Femur (tissue), 1 donor: ENCODE measurements at regions not wholly inside any gene's neighbourhood (a gene's known extent, or its start where the extent isn't known, plus 50 kb on each side); places are given as distances from the start of the nearest gene placed in this dataset.

Experiments used
- DNase-seq: peaks from one replicate; pipeline ENCODE4 v3.0.0-alpha.2; 2017

DNA sequence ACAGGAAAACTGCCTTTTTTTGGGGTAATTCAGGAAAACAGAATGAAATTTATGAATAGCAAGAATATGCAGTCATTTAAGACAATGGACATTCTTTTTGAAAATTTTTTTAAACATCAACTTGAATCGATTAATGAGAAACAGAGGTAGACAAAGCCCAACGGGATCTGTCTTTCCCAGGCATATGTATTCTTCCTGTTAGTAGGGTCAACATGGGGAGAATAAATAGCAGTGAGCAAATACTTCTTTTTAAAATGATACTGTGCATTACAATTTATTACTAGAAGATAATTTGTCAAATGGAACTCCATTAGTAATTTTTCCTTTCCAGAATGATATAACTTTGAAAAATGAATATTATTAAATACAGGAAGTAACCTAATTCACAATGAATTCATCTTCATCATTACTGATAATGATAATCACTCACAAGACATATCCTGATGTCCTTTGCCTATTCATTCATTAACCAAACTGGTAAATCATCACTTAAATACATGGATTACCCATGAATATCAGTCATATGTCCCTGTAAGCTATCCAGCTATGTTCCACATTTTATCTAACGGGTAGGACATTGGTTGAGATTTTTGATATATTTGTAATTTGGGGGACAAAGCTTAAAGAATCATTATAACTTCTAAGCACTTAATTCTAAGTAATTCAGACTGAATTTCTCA, 209.2 kb upstream of the CDIN1 start:
- DNase-seq, result no peak

DNA sequence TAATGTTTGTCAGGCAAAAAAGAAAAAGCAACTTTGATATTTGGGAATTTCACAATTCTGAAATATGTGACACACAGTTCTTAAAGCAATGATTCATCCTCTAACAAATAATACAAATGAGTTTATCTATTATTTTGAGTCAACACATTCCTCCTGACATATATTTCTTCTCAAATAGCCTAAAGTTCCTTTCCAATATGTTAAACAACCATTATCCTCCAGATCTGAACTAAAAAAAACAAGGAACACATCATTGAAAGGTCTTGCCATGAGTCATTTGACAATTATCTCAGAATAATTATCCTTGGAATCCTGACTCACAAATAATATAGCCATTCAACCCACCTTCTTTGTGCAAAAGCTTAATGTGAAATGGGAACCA, 208.7 kb upstream of the CDIN1 start:
- no peak for DNase-seq

DNA sequence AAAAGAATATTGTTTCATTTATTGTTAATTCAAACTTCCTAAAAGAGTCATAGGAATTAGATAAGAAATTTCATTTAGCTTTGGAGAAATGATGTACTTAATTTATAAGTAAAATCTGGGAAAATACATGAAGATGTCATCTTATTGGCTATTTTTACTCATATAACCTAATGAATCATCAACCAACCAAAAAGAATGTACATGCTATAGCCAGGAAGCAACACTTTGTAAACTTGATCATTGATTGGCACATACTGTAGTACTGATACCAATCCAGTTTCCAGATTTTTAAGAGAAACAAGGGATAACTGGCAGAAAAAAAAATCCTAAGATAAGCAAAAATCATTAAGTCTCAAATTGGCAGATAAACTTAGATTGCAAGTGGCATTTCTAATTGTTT, 207.9 kb upstream of the CDIN1 start:
- no peak for DNase-seq

DNA sequence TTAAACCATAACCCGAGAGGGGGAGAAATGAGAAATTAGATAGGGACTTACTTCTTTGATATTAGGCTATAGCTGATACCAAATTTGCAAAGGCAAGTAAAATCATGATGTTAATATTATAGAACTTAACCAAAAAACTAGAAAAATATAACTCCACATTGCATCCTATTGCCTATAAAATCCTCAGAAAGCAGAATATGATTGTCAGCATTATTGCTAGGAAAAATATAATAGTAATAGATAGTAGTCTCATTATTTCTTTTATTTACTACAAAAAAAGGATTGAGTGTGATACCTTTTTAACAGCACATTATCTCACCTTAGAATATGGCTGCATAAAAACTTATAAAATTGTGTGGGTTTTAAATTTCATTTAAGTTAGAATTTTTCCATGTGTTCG, 206.5 kb upstream of the CDIN1 start:
- no peak for DNase-seq

DNA sequence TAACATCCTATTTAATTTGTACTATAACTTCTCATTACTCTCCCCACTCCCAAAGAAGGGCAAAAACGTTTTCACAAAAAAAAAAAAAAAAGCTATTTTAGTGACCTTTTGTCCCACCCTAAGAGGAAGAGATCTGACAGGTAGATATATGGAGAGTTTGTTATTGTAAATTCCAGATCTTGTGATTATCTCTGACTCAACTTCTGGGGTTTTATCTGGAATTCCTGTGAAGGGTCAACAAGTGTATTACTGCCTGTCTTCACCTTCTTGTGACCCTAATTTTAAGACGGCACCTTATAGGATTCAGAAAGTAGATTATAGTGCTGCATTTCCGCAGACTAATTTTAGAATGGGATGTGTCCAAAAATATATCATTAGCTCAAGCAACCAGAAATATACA, 205.9 kb upstream of the CDIN1 start:
- DNase-seq, result no peak

DNA sequence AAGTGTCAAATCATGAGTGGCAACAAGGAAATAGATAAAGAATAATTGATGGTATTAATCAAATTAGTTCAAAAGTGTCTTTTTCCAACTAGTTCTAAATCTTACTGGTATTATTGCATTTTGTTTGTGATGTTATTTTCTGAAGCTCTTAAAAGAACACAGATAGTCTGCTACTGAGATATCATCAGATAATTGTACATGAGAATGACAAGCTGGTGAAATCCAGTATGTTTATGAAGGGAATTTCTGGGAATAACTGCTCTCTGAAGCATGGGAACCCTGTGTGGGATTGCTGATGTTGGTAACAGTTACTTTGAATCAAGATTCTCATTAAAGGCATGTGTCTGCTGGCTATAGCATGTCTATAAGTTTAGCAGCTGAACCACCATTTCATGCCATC, 190.3 kb upstream of the CDIN1 start:
- no peak for DNase-seq

DNA sequence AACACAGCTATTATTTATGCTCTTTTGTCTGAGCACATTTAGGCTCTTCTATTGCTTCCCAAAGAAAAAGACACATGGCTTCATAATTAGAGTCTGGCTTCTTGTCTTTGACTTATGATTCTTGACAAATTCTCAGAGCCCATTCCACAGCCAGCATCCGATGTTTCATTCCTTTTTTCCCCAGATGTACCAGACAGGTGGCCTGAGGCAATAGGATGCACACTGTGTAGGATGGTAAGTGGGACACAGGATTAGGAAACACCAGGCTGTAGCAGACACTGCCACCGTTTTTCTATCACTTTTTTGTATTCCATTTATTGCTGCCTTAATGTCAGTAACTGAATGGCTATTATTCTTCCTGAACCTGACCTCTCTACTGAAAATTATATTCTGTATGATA, 188.9 kb upstream of the CDIN1 start:
- DNase-seq, result no peak

DNA sequence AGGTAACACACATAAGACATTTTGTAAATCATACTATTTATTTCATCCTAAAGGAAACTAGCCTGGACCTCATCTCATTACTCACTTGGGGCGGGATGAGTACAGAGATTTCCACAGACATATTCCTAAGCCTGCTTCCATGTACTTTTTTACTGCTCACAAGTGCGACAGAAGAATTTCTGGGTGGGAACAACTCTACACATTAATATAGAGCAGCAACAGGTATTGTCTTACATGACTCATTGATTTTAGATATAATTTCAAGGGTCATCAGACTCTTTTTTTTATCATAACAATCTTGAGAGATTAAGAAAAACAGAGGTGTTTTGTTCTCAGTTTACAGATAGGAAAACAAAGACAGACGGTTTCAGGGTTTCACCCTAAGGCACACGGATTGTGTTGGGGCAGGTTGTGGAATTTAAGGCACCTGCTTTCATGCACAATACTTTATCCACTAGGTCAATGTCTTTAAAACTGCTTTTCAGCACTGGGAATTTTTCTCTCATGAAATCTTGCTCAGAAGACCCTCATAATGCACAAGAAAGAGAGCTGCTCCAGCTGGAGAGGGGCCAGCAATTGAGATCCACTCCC, 186.7 kb upstream of the CDIN1 start:
- no peak for DNase-seq

DNA sequence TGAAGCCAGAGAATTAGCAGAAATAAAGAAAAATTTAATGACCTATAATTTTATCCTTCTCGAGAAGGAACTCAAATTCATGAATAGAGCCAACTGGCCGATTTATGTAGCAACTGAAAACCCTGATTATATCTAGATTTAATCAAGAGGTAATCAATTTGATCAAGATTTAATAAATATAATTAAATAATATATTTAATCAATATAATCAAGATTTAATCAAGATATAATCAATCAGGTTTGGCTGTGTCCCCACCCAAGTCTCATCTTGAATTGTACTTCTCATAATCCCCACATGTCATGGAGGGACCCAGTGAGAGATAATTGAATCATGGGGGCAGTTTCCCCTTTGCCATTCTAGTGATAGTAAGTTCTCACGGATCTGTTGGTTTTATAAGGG, 181.2 kb upstream of the CDIN1 start:
- DNase-seq, result no peak

DNA sequence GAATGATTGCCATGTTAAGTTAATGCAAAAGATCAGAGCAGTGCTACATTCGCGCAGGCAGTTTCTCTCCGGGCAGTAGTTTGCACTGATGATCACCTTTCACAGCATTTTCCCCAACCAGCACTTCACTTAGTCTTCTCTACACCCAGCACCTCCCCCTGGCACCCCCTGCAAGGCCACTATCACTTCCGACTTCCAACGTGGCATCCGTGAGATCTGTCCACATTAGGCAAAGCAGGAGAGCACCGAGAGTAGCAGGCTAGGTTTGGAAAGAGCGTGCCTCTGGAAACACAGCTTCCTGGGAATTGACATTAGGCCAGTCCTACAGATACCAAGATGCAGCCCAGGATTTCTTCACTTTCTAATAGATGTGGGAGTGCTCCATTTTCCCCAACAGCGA, 180.2 kb upstream of the CDIN1 start:
- DNase-seq, result no peak

DNA sequence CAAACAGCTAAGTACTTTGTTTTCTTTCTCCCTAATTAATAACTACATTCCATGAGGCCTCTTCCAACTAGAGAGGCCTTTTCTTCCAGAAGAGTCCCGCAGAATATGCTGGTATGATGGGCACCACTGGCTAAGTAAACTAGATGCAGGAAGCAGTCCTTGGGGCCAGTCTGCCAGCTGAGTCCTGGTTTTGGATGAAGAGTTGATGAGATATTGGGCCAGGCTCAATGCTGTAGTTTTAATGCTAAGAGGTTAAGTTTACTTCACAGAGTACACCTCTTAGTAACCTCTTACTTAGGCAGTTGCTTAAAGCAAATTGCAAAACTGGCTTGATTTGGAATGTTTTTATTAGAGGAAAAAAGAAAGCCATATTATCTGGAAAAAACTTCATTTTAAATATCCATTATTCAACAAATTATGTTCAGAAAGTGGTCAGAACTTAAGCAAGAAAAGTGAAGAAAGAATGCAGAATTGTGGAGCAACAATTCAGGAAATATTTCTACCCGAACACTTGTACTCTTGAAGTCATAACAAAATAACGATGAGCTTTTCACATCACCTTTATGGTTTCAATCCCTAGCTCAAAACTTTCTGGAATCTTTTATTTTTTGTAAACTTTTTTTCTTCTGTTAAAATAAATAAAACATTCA, 178.4 kb upstream of the CDIN1 start:
- DNase-seq, result no peak

DNA sequence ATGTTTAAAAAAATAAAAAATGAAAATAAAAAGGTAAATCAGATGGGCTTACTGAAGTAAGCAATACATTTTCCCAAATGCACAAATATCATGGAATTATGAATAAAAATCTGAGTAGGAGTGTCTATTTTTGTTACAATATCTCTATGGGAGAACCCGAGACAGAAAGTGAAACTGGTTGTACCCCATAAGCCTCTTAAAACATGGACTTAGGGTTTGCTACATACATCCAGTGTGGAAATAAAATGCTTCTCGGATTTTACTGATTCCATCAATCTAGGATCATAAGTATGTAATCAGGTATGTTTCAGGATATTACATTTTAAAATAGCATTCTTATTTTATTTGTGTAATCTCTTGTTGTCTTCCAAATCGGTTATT, 177.8 kb upstream of the CDIN1 start:
- DNase-seq, result no peak

DNA sequence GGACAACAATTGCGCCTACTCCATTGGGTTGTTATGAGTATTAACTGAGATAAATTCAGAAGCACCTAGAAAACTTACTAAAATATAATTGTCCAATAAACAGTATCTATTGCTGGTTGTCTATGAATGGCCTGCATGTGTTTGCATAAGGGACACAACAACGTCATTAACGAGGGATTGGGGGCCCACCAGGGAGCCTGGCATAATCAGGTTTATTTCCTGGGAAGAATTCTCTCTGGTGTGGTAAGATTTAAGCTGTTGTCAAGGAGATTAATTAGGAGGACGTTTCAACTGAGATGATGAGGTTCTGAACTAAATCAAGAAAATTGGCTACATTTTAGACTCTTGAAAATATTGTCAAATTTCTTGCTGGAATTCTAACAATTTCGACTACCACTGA, 176.1 kb upstream of the CDIN1 start:
- DNase-seq, result no peak

DNA sequence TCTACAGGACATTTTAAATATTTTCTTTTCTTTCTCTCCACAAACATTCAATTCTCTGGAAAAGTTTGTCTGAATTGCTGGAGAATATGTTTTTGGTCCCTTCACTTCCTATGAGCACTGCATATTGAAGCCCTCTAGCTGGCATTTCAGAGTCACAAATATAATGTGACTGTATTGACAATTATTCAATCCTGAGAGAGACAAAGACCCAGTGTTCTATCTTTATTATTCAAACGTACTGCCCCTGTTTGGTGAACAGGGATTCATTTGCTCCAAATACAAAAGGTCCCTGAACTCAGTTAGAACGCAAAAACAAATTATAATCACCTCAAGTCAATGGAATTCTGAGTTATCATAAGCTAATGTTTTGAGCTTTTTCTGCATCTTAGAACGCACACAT, 173.1 kb upstream of the CDIN1 start:
- no peak for DNase-seq

DNA sequence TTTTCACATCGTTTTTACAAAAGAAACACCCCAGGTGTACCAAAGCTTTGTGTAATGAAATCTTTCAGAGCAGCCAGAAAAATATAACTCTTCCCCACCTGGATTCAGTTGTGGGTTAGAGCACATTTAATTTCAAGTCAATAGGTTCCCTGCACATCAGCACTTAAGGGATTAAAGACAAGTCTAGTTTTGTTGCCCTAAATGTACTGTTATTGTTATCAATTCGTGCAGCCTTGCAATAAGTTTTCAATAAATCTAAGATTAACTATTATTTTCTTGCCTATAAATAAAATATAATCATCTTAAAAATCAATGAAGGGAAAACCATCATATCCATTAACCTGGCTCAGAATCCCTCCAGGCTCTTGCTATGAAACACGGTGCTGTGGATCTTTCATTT, 172.5 kb upstream of the CDIN1 start:
- no peak for DNase-seq

DNA sequence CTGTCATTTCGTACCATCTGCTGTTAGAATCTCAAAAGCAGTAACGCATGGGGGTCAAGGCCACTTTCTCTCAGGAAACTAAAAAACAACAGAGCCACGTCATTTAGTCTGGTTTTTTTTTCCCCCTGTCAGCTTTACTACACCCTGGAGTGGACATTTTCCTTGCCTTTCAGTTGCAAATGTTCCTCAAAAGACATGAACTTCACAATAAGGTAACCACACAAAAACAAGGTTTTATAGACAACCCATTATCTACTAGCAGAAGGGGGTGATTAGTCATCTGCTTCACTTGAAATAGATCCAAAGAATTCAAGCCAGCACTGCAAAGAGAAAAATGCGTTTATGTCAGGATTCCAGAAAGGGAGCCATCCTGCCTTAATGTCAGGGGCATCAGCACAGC, 171.8 kb upstream of the CDIN1 start:
- no peak for DNase-seq

DNA sequence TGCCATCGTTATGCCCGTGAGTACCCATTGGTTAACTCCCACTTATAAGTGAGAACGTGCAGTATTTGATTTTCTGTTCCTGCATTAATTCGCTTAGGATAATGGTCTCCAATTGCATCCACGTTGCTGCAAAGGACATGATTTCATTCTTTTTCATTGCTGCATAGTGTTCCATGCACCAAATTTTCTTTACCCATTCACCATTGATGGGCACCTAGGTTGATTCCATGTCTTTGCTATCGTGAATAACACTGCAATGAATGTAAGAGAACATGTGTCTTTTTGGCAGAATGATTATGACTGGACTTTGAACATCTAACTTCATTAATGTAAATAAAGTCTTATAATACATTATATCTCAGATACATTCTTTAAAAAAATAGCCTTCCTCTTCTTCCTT, 169.6 kb upstream of the CDIN1 start:
- DNase-seq, result no peak

DNA sequence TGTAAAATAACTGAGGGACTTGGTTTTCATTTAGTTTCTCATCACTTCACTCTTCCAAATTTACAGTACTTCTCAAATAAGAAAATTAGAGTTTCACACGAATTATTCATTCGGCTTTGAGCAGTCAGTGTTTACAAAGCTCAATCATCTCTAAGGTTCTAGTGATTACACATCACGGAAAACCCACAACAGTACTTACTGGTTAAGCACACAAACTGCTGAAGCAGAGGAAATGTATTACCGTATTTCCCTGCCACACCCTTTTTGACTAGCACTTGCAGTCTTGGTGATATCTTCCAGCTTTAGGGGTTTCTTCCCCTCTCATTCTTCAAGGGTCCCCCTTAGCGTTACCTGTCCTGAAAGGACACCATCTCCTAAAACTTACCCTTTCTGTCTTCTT, 164.8 kb upstream of the CDIN1 start:
- DNase-seq, result no peak

DNA sequence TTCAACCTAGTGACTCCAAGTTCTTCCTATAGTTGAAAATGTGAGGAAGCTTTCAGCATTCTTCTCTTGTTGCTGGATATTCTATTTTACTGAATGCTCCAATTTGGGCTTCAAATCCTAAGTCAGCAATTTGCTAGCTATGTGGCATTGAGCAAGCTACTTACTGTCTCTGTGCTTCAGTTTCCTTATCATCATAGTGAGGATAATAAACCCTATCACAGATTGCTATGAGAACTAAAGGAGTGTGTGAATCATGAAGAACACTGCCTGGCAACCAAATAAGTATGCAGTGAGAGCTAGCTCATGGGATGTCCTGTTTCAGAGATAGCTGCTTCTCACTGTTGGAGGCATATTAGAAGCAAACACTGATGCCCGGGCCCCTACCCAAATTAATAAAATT, 163.8 kb upstream of the CDIN1 start:
- DNase-seq, result no peak

DNA sequence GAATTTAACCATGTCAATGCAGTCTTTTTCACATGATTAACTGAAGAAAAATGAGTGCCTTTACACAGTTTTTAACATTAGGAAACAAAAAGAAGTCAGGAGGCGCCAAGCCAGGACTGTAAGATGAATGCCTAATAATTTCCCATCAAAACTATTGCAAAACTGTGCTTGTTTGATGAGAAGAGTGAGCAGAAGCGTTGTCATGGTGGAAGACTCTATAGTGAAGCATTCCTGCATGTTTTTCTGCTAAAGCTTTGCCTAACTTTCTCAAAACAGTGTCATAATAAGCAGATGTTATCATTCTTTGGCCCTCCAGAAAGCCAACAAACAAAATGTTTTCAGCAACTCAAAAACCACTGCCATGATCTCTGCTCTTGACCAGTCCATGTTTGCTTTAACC, 156.8 kb upstream of the CDIN1 start:
- no peak for DNase-seq

DNA sequence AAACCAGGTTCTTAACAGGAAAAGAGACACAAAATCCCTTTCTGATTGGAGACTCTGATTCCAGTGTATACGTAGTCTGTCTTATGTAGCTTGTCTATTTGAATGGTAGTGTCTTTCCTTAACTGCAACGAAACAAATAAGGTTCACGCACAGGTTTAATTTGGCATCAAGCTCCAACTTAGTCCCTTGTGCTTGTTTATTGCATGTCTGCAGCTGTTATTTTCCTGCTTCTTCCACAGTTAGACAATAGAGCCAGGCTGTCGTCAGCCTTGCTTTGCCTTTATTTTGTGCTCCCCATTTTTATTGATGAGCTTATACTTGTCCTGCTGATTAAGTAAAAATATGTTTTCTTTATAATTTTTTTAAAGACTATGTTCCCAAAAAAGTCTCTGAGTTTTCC, 152.7 kb upstream of the CDIN1 start:
- no peak for DNase-seq

DNA sequence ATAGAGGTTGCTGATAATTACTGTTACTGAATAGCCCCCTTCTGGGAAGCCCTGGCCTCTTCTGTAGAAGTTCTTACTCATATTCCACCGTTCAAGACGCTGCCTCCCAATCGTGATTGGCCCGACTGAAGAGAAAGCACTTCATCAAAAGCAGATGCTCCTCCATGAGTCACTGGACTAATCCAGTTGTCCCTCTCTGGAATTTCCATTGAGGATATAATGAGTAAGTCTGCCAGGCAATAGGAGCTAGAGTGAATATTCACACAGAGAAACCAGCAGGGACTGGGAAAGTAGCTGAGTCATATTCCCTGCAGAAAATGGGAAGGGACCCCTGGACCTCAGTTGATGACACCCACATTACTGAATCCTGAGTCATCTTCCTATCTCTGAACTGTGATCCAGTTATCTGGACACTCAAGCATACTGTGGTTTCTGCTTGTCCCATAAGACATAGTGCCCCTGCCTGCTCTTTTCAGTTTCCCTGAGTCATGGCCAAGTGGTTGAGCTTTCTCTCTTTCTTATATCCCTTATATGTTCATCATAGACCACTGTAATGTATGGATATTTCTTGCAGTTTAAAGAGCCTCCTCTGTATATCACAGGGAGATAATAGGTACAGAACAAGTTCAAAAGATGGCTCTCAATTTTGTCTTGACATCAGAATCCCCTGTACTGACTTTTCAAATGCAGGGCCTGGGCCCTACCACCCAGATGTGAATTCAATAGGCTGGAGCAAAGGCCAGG, 151.2 kb upstream of the CDIN1 start:
- DNase-seq, result no peak

DNA sequence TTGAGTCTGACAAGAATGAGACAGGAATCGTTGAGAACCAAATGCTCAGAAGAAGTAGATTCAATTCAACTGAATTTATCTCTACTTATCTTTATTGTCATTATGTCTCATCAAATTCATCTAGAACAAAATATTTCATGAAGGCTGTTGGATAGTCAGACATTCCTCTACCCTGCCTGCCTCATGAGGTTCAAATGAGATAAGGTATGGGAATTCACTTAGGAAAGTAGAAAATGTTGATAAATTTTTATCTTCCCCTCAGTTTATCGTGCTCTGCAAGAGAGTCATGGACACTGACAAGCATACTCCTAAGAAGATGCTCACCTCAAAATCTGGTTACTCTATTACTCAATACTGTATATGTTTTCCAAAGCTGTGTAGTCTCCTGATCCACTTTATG, 149.7 kb upstream of the CDIN1 start:
- no peak for DNase-seq

DNA sequence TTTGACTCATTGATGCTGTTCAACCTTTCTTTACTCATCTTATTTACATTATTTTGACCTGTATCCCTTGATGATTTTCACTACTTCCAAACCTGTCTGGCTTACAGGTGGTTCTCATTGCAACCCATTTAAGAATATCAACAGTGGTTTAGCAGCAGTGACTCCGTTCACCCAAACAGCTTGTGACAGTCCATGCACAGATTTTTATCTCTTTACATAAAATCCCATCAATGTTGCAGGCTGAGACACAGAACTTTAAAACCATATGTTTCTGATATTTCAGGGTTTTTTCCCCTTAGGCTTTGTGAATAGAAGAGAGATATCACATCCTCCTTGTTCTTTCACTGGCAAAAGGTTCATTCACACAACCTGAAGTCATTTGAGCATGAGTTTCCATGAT, 149.1 kb upstream of the CDIN1 start:
- DNase-seq, result no peak
